ENCODE measurements at regions not wholly inside any gene's neighbourhood (a gene's known extent, or its start where the extent isn't known, plus 50 kb on each side); places are given as distances from the start of the nearest gene placed in this dataset.

GRCh38 chr4:53809816-53810215, 218.5 kb upstream of the LNX1 start:
- DNase-seq: no peak

DNA sequence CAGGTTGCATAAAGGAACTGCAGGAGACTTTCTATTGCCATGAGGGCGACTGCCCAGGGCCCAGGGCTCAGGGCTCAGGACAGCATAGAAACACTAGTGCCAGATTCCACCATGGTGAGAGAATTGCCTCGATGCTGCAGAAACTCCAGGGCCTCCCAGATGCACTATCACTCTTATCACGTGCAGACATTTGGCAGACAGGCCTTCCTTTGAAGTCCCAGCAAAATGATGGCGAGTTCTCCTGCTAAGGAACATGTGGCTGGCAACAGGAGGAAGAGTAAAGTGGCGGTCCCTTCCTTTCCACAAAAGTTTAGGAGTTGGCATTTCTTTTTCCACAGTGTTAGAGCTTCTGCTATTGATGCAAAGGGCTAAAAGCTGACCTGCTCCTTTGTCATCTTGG, 214.0 kb upstream of the LNX1 start:
- DNase-seq: no peak

DNA sequence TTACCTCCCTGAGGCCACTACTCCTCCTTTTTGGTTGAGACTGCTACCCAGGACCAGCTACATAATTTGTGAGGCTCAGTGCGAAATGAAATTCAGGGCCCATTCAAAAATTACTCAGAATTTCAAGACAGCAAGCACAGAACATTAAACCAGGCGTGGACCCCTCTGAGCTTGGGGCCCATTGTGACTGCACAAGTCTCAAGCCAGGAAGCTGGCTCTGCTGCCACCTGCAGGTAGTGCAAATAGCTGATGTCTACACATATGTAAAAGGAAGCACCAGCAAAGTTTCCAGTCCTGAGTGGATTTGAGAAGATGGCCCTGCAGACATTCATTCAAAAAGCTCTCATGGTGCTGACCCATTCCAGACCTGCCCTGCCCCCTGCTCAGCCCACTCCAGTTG, 213.4 kb upstream of the LNX1 start:
- DNase-seq: no peak

DNA sequence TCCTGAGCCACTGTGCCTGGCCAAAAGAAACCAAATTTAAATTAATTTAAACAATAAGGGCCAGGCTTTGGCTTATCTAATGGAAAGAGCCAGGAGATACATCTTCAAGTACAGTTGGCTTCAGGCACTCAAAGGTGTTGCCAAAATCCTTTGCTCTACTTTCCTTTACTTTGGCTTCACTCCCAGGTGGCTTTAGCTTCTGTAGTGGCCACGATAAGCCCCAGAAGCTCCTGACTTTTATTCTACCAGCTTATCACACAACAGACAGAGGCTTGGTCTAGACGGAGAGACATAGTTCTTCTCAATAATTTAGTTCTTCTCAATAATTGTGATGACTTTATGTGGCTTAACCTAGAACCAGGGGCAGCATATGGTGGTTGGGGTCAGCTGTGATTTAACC, 211.2 kb upstream of the LNX1 start:
- DNase-seq: no peak

DNA sequence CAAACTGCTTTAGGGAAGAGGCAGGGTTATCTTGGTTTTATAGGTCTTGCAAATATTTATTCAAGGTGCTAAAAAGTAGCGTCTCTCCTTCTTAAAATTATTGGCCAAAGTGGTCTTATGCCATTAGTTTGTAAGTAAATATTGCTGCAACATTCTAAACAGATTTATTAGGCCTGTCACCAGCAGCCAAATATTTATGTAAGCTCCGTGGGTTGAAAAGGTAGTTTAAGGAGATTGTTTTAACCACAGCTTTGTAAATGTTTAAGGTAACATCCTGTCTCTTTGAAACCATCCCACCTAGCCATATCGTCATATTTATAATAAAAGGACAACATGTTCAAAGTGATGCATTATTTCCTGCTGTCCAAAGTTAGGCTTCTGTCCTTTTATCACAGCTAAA, 210.1 kb upstream of the LNX1 start:
- DNase-seq: no peak

- no peak for DNase-seq
Observed at GRCh38 chr4:53800741-53801140, 209.5 kb upstream of the LNX1 start.

DNA sequence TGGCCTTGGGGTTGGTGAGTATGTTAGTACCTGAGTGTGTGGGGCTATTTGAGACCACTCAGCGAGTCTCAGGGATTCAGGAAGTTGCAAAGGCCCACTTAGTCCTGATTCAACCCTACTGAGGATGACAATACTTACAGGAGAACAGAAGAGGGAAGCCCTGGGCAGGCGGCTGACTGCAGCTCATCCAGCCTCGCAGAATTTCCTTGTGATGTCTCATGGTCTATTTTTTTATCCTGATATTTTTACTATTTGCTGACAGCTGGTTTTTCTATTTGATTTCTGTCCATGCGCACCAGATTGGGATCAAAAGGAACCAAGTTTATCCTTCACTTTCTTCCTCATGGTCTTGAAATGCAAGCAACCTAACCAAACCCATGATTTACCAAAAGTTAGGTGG, 201.8 kb upstream of the LNX1 start:
- no peak for DNase-seq

- DNase-seq: no peak
Observed at GRCh38 chr4:53790286-53790685, 199.0 kb upstream of the LNX1 start.

DNA sequence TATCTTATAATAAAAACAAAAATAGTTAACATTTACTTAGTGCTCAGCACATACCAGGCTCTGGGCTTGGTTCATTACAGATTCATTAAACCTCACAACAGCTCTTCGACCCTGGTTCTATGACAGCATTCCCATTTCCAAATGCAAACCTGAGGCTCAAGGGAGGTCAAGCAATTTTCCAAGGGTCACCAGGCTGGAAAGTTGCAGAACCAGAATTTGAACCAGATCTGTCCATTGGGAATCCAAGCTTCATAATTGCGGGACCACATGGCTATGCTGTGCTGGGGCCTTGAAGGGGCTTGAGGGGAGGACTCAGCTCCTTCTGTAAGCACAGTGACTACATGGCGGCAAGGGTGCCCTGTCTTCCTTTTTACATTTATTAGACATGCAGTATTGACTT, 197.3 kb upstream of the LNX1 start:
- no peak for DNase-seq

GRCh38 chr4:53788011-53788410, 196.7 kb upstream of the LNX1 start:
- no peak for DNase-seq

GRCh38 chr4:53786632-53787031, 195.3 kb upstream of the LNX1 start:
- DNase-seq: no peak

DNA sequence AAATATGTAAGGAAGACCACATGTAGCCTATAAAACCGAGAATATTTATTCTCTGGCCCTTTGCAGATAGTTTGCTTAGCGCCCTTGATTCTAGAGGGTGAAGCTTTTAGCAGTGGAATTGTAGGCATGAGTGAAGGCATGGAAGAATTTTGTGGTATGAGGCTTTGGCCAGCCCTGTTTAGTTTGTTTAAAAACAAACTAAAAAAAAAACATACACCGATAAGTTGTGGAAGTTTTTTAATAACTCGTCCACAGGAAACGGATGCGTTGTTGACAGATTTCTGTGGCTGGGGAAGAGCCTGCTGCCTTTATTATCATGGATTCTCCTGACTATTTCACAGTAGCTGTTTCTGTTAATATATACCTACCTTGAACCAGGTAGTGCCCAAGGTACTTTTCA, 194.7 kb upstream of the LNX1 start:
- DNase-seq: no peak

DNA sequence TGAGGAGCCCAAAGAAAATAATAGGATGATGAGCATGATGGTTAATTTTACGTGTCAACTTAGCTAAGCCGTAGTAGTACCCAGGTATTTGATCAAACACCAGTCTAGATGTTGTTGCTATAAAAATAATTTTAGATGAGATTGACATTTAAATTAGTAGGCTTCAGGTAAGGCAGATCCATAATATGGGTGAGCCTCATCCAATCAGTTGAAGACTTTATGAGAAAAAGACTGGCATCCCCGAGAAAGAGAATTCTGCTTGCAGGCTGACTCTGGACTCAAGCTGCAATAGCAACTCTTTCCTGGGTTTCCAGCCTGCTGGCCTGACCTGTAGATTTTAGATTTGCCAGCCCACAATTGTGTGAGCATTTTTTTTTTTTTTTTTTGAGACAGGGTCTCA, 192.8 kb upstream of the LNX1 start:
- DNase-seq: no peak

GRCh38 chr4:53783208-53783859, 192.0 kb upstream of the LNX1 start:
- DNase-seq: no peak

DNA sequence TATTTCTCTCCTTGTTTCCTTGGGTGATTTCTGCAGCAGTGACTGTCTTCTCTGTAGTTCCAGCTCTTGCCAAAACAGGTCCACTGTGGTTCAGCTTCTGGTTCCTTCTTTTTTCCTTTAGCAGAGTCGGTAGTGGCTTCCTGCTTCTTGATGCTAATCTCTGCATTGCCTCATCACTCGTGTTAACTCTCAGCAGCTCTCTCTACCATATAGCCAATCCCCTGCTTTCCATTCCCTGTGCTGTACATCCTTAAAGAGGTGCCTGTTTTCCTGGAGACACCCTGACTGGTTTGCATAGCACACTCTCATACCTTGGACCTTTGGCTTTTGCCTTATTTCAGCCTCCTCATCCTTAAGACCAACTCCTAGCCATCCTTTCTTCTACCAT, 191.2 kb upstream of the LNX1 start:
- no peak for DNase-seq

DNA sequence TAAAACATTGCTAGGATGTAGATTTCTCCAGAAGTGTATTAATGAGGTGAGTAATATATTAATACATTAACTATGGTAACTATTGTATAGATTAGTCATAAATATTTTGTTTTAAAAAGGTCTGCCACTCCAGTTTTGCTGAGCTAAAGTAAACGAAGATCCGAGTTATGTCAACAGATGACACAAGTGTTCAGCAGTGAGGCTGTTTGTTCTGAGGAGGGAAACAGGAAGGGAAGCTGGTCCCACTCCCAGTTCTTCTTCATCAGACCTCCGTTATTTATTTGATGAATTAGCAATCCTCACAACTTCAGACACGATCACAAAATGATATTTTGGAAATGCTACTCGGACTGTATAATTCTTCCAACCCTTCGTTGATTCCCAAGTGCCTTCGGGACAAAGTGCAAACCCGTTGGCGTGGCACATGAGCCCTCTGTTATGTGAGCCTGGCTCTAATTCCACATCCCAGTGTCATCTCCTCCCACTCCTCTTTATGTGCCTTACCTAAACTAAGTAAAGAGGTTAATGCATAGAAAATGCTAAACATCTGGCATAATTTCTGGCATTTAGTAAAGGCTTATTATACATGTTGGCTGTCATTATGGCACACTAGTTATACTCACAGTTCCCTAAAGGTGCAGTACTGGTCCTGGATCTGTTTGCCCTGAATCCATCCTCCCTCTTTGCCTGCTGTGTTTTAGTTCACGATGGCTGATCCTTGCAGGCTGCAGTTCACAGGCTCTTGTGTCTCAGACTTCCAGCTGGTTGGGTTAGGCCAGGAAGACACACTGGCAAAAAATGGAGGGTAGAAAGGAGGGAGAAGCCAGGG, 190.6 kb upstream of the LNX1 start:
- no peak for DNase-seq

DNA sequence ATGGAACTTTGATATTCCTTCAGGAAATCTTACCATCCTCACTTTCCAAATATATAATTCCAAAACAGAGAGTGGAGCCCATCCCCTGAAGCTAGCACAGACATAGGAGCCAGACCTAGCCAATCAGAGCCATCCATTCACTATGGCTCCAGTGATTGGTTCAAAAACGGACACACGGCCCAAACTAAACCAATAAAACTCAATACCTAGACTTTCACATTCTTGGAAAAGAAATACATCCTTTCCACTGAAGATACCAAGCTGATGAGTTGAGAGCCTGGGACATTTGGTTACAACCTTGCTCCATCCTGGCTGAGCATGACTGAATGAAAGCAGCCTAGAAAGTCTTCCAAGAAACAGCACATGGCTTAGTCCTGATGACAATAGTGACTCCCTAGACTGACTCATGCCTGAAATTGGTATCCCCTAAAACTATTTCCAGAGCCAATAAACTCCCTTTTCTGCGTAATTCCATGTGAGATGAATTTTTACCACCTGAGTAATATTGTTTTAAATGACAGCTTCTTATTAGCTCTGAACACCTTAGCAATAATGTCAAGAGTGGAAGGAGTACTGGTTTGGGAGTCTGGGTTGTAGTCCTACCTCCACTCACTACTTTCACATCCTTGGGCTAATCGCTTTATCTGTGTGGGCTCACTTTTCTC, 189.6 kb upstream of the LNX1 start:
- DNase-seq: no peak

DNA sequence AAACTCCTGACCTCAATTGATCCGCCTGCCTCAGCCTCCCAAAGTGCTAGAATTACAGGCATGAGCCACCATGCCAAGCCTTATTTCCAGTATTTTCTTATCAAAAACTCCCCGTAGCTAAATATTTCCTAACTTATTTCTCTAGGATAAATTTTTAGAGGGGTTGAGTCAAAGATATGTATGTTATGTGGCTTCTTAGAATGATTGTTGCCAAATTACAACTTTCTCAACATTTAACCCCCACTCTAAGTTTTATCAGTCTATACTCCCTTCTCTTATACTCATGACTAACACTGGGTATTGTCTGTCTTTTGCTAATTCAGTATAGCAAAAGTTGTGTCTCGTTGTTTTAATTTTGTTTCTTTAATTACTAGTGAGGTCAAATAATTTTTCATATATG, 187.7 kb upstream of the LNX1 start:
- no peak for DNase-seq

- DNase-seq: no peak
Observed at GRCh38 chr4:53778155-53778554, 186.9 kb upstream of the LNX1 start.

DNA sequence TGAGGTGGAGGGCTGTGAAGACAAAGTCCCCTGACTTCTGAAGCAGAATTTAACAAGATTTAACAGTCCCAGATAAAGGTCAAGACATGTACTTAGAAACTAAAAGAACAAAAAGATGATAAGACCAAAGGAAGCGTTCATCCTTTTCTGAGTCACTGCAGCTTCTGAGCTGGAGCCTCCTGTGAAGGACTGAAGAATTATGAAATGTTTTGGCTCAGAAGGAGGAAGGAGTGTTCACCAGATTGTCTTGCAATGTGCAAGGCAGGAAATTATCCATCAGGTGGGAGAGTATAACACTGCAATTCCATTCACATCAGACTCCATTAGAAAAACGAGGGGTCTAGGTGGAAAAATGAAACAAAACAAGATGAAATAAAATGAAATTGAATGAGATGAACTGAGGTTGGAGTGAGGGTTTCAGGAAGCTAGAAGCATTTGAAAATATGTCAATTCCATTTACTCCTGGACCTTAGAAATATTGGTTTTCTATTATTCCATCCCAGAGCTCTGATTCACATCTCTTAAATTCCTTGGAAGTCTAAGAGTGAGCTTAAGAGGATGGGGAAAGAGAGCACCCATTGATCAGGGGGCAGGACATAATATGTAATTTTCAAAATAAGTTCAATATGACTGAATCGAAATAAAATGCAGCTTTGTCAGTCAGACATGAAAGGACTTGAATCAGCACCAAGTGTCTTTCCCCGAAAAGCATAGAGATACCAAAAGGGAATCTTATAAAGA, 186.1 kb upstream of the LNX1 start:
- DNase-seq: no peak

DNA sequence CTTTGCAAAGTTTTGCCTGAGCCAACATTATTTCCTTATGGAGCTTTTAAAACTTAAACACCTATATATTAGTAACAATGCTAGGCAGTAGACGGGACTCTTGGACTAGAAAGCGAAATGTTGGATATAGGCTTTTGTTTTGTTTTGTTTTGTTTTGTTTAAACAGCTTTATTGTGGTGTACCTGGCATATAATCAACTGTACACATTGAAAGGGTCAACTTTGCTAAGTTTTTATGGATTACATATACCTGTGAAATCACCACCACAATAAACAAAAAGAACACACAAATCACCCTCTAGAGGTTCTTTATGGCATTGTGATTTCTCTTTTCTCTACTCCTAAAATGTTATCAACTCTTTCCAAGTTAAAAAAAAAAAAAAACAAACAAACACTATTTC, 184.9 kb upstream of the LNX1 start:
- no peak for DNase-seq

- no peak for DNase-seq
Observed at GRCh38 chr4:53775381-53775780, 184.1 kb upstream of the LNX1 start.

DNA sequence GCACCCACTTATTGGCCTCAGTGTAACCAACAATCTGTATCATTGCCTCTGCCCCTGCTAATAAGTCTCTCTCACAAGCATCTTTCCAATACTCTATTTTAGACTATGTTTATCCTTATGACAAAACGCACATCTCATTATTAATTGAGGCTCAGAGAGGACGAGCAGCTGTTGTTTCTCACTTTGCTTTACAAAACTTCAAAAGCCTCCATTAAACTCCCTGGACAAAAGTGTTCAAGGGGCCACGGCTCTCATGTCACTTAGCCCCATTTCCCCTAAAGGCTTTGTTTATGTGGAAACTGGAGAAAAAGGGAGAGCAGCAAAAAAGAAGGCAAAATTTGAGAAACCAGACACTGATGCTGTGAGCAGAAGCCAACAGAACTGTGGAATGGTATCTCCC, 180.0 kb upstream of the LNX1 start:
- DNase-seq: no peak

GRCh38 chr4:53767482-53767881, 176.2 kb upstream of the LNX1 start:
- DNase-seq: no peak
